OCI-M1 (cell line): ENCODE measurements at regions not wholly inside any gene's neighbourhood (a gene's known extent, or its start where the extent isn't known, plus 50 kb on each side); places are given as distances from the start of the nearest gene placed in this dataset.
"Not testable (repeated sequence)": the region's sequence is repeated elsewhere in the genome, so short reads cannot be mapped to it uniquely, and the experiment has no call there.

Source experiments
- DNase-seq: peaks from one replicate; lab custom pipeline; 2025; lab: John Stamatoyannopoulos, UW

DNA sequence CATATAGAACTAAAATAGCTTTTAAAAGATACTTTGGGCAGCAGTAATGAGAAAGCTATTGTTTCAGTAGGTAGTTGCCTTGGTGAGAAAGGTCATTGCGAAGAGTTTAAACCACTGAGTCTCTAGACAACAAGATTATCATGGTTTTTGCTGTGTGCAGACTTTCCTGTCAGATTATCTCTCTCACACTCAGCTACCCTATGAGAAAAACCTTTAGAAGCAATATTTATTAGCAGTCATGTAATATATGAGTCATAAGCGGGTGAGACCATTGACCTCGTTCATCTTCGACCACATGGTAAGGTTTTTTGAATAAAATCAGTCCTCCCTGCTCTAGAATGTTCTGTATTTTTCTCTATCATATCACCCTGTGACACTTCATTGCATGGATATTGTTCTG is 59.9 kb downstream of the GPR65 start:
- DNase-seq = peak; percentile 15

GRCh38 chr14:88069677-88070076 is 64.7 kb downstream of the GPR65 start:
- peak; percentile 39 for DNase-seq

DNA sequence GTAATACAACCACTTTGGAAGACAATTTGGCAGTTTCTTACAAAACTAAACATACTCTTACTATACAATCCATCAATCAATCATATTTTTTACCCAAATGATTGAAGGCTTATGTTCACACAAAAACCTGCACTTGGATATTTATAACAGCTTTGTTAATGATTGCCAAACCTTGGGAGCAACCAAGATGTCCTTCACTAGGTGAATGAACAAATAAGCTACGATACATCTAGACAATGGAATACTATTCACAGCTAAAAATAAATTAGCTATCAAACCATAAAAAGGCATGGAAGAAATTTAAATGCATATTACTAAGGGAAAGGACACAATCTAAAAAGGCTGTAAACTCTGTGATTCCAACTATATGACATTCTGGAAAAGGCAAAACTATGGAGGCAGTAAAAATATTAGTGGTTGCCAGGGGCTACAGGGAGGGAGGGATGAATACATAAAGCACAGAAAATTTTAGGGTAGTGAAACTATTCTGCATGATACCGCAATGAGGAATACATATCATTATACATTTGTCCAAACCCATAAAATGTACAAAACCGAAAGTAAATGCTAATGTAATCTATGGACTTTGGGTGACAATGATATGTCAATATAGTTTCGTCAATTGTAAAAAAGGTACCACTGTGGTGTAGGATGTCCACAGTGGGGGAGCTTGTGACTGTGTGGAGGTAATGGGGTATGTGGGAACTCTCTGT is 70.5 kb downstream of the GPR65 start:
- DNase-seq = no peak

GRCh38 chr14:88078525-88078924 is 73.6 kb downstream of the GPR65 start:
- DNase-seq = peak; percentile 3

DNA sequence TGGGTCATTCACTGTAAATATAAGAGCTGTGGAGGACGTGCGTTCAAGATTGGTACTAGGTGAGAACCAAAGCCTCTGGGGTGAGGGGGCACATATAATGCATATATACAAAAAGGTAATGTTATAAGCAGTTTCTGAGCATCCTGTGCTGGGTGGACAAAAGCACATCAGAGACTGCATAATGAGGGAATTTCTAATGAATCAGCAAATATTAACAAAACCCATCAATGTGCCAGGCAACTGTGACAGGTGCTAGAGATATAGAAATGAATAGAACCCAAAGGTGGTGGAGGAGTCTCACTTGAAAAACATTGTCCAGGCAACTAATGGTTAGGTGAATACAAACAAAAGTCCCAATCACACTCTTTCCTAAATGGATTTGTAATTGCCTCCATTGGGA is 74.7 kb downstream of the GPR65 start:
- no peak for DNase-seq

DNA sequence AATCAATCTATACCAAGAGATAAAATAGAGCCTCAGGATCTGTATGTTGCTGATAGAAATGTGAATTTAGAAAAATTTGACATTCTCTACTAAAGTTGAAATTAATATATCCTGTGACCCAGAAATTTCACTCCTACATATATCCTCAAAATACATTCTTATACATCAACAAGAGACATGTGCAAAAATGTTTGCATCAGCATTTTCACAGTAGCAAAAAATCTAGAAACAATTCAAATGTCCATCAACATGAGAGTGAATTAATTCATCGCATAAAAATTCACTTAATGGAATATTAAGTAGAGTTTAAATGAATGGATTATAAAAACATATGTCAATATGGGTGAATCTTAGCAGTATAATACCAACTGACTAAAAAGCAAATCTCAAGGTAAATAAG is 80.8 kb downstream of the GPR65 start:
- no peak for DNase-seq

GRCh38 chr14:88089445-88089844 is 84.5 kb downstream of the GPR65 start:
- DNase-seq = peak; percentile 23

DNA sequence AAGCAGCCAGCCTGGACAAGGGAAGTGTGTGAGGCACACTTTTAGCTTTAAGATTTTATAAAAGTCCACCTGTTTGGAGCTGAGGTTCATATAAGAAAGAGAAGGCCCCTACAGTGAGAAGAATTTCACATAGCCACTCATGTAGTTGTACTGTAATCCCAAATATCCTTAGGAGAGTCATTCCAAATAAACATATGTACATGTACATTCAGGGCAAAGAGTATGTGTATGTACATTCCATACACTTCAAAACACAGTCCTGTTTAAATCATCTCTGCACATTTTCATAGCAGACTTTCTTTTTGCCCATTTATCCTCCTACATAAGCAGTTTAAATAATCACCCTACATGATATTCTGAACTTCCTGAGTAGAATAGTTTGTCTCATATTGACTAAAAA is 87.6 kb downstream of the GPR65 start:
- DNase-seq = no peak

DNA sequence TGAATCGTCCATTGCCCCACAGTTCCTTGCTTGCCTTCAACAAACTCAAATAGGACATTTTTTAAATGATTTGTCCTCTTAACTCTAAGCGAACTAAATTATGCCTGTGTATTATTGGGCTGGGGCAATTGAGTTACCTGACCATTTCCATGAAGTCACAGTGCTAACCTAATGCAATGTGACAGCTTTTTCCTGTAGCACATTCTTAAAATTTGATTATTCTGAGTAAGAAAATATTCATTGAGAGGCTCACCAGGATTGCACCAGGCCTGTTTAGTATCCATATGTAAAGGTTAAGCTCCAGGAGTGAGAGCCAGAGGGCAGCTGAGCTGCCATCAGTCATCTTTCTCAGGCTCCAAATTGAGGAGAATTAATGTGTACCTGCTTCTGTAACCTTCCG is 90.9 kb downstream of the GPR65 start:
- DNase-seq = no peak

GRCh38 chr14:88098163-88098562 is 93.2 kb downstream of the GPR65 start:
- DNase-seq = no peak

DNA sequence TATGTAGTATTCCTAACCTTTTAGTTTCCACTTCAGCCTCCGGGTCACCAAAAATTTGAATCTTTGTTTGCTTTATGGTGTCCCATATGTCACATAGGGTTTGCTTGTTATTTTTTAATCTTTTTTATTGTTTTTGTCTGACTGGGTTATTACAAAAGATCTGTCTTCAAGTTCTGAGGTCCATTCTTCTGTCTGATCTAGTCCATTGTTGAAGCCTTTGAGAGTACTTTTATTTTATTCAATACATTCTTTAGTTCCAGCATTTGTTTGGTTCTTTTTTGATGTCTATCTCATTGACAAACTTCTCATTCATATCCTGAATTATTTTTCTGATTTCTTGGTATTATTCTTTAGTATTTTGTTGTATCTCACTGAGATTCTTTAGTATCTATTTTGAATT is 99.8 kb downstream of the GPR65 start:
- DNase-seq = no peak

- no peak for DNase-seq
Measured at GRCh38 chr14:88106377-88106776, 101.4 kb downstream of the GPR65 start.

DNA sequence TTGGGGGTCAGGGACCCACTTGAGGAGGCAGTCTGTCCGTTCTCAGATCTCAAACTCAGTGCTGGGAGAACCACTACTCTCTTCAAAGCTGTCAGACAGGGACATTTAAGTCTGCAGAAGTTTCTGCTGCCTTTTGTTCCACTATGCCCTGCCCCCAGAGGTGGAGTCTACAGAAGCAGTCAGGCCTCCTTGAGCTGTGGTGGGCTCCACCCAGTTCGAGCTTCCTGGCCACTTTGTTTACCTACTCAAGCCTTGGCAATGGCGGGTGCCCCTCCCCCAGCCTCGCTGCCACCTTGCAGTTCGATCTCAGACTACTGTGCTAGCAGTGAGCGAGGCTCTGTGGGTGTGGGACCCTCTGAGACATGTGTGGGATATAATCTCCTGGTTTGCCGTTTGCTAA is 122.7 kb downstream of the GPR65 start:
- not testable (repeated sequence) for DNase-seq

- no peak for DNase-seq
Measured at GRCh38 chr14:88128816-88129215, 123.9 kb downstream of the GPR65 start.

DNA sequence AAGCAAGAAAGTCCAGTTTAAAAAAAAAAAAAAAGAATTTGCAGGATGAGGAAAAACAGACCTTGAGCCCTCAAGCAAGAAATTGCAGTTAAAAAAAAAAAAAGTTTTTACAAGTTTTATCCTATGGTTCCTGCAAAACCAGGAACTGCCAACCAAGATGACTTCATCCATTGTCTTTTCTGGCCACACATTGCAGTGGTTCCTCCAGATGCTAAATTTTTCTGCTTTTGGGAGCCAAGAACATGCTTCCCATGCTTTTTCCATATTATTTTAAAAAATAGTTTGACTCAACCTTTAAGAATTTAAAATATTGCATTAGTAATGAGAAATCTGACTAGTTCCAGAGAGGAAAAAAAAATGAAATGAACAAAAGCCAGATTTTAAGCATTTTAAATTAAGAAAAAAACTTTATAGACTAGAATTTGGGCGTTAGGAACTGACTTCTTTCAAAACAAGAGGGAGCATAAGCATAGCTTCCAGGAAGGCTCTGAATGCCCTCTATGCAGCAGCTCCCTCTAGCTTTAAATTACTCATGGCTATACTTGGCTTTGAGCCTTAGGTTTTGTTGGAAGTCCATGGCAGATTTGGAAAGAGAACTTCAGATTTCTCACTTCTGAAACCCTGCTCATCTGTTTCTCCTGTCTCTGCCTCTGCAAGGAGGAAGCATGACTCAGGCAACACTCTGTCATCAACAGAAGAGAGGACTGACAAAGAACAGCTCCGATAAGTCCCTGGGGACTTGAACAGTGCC is 124.5 kb downstream of the GPR65 start:
- peak; percentile 29 for DNase-seq

- DNase-seq = no peak
Measured at GRCh38 chr14:88130057-88130432, 125.1 kb downstream of the GPR65 start.
